Liver (tissue), 3 donors: ENCODE measurements at regions not wholly inside any gene's neighbourhood (a gene's known extent, or its start where the extent isn't known, plus 50 kb on each side); places are given as distances from the start of the nearest gene placed in this dataset.

Experiments used
- CTCF ChIP-seq: fragments of 150-350 bp; IDR thresholded peaks from 2 replicates; pipeline ENCODE4 v1.5.1; 2017; ENCODE audit warnings: improper control_type of control experiment, low read depth, low read length; ENCODE audit not compliant: missing input control
- EGR1 ChIP-seq, 2 donors: IDR thresholded peaks; 2 replicates each; pipeline ENCODE4 v1.6.1; 2016 to 2018; ENCODE audit warnings: antibody characterized with exemption in 2 of 2, low read depth in 2 of 2
- FOXA1 ChIP-seq: IDR thresholded peaks from 2 replicates; pipeline ENCODE4 v1.6.1; 2016; ENCODE audit warnings: antibody characterized with exemption
- GABPA ChIP-seq, 2 donors: IDR thresholded peaks in 1 of 2; conservative IDR thresholded peaks in 1 of 2; 2 replicates each; pipeline ENCODE4 v1.6.1; 2016; ENCODE audit warnings: antibody characterized with exemption in 2 of 2, mild to moderate bottlenecking in 1 of 2, moderate library complexity in 1 of 2
- HNF4G ChIP-seq: IDR thresholded peaks from 2 replicates; pipeline ENCODE4 v1.6.1; 2016; ENCODE audit warnings: antibody characterized with exemption
- JUND ChIP-seq, 2 donors: IDR thresholded peaks; 2 replicates each; pipeline ENCODE4 v1.6.1; 2016; ENCODE audit warnings: antibody characterized with exemption in 2 of 2
- MAX ChIP-seq: IDR thresholded peaks from 2 replicates; pipeline ENCODE4 v1.6.1; 2016; ENCODE audit warnings: antibody characterized with exemption
- RAD21 ChIP-seq, 2 donors: IDR thresholded peaks; 2 replicates each; pipeline ENCODE4 v1.6.1; 2016; ENCODE audit warnings: antibody characterized with exemption in 2 of 2, mild to moderate bottlenecking in 2 of 2
- REST ChIP-seq: IDR thresholded peaks from 2 replicates; pipeline ENCODE4 v1.6.1; 2016; ENCODE audit warnings: antibody characterized with exemption, mild to moderate bottlenecking
- RXRA ChIP-seq, 2 donors: IDR thresholded peaks; 2 replicates each; pipeline ENCODE4 v1.6.1; 2017 to 2018; ENCODE audit warnings: antibody characterized with exemption in 2 of 2, mild to moderate bottlenecking in 1 of 2
- SP1 ChIP-seq: IDR thresholded peaks from 2 replicates; pipeline ENCODE4 v1.6.1; 2018; ENCODE audit warnings: antibody characterized with exemption, mild to moderate bottlenecking
- YY1 ChIP-seq: IDR thresholded peaks from 2 replicates; pipeline ENCODE4 v1.6.1; 2016; ENCODE audit warnings: antibody characterized with exemption, mild to moderate bottlenecking
- ZBTB33 ChIP-seq: IDR thresholded peaks from 2 replicates; pipeline ENCODE4 v1.6.1; 2016; ENCODE audit warnings: antibody characterized with exemption
- donor health status: healthy.
- donor health status: healthy.

GRCh38 chr1:844472-845026 is 79.2 kb upstream of the SAMD11 start:
- TF ChIP-seq CTCF: no peak
- no peak for TF ChIP-seq JUND (IDR thresholded peaks at IDR 0.05)
- TF ChIP-seq SP1: no peak
- no peak for TF ChIP-seq FOXA1
- no peak for TF ChIP-seq REST
- TF ChIP-seq MAX: no peak
- TF ChIP-seq RXRA (IDR thresholded peaks at IDR 0.05): no peak
- no peak for TF ChIP-seq HNF4G
- no peak for TF ChIP-seq ZBTB33
- no peak for TF ChIP-seq RAD21 (IDR thresholded peaks at IDR 0.05)
- no peak for TF ChIP-seq YY1
- TF ChIP-seq GABPA (IDR thresholded peaks at IDR 0.05 in 1 of 2, conservative IDR thresholded peaks at IDR 0.05 in 1 of 2): no peak
- TF ChIP-seq EGR1 (IDR thresholded peaks at IDR 0.05; ENCODE audit: low read depth in 2 of 2): no peak
